ENCODE measurements at regions not wholly inside any gene's neighbourhood (a gene's known extent, or its start where the extent isn't known, plus 50 kb on each side); places are given as distances from the start of the nearest gene placed in this dataset.

- TF ChIP-seq ZNF462 (CRISPR knock-in tag; IDR thresholded peaks at IDR 0.05): no peak
- no peak for TF ChIP-seq CTCF (conservative IDR thresholded peaks at IDR 0.05; ENCODE audit: low read depth in 2 of 2)
- no peak for TF ChIP-seq ZNF114 (CRISPR knock-in tag; IDR thresholded peaks at IDR 0.05)
- TF ChIP-seq CREB1 (CRISPR knock-in tag; IDR thresholded peaks at IDR 0.05; ENCODE audit: low read depth): no peak
- no peak for TF ChIP-seq POLR2AphosphoS5 (IDR thresholded peaks at IDR 0.05; ENCODE audit: low read depth)
- TF ChIP-seq EZH2 (IDR thresholded peaks at IDR 0.05; ENCODE audit: low read depth, unreplicated experiment): no peak
- TF ChIP-seq JUNB (IDR thresholded peaks at IDR 0.05; ENCODE audit: unreplicated experiment): no peak
- no peak for TF ChIP-seq STAT1 (IDR thresholded peaks at IDR 0.05; ENCODE audit: unreplicated experiment)
- no peak for TF ChIP-seq REST (IDR thresholded peaks at IDR 0.05; ENCODE audit: unreplicated experiment)
Observed at GRCh38 chr13:22403144-22403543, 732.3 kb downstream of the FGF9 start (continued).

Measured in GM23338 (cell line).